Fibroblast of the aortic adventitia (primary cell): ENCODE measurements at regions not wholly inside any gene's neighbourhood (a gene's known extent, or its start where the extent isn't known, plus 50 kb on each side); places are given as distances from the start of the nearest gene placed in this dataset.

ENCODE experiments used
- DNase-seq: peaks from one replicate; pipeline ENCODE4 v3.0.0-alpha.2; 2010; ENCODE audit warnings: low read depth
- H3K4me3 ChIP-seq: 2 replicates; pipeline ENCODE4 v1.5.1; 2011; ENCODE audit warnings: low read depth, mild to moderate bottlenecking, control low read depth, low read length, moderate library complexity
- CTCF ChIP-seq: IDR thresholded peaks from 2 replicates; pipeline ENCODE4 v1.5.1; 2011; ENCODE audit warnings: mild to moderate bottlenecking, low read length, control low read depth, inconsistent platforms; ENCODE audit not compliant: insufficient read depth

- DNase-seq = no peak
- no peak overlapping the region for H3K4me3 ChIP-seq
- TF ChIP-seq CTCF = no peak
Measured at GRCh38 chr15:23839893-23840474, 152.9 kb upstream of the NDN start.

DNA sequence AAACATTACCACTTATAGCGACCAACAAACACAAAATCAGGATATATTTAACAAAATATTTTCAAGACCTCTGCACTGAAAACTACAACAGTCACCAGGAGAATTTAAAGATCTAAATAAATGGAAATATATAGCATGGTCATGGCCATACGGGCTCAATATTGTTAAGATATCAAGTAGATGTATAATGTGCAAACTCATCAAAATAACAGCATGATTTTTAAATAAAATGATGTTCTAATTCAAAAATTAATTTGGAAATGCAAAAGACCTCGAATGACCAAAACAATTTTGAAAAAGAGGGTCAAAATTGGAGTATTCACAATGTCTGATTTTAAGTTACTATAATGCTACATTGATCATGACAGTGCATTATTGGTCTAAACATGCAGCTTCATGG, 159.1 kb upstream of the NDN start:
- no peak overlapping the region for H3K4me3 ChIP-seq
- TF ChIP-seq CTCF = no peak
- DNase-seq = no peak

- TF ChIP-seq CTCF = no peak
- no peak for DNase-seq
- H3K4me3 ChIP-seq = no peak overlapping the region
Measured at GRCh38 chr15:23850666-23851065, 163.6 kb upstream of the NDN start.

GRCh38 chr15:23851921-23852320, 164.8 kb upstream of the NDN start:
- no peak for DNase-seq
- no peak for TF ChIP-seq CTCF

GRCh38 chr15:23853286-23853685, 166.2 kb upstream of the NDN start:
- DNase-seq = no peak
- no peak for TF ChIP-seq CTCF
- no peak overlapping the region for H3K4me3 ChIP-seq

More at GRCh38 chr15:23851921-23852320, 164.8 kb upstream of the NDN start:
- H3K4me3 ChIP-seq = no peak overlapping the region

GRCh38 chr15:23854203-23854911, 167.3 kb upstream of the NDN start:
- DNase-seq = no peak
- H3K4me3 ChIP-seq = no peak overlapping the region
- TF ChIP-seq CTCF = no peak
